ENCODE measurements at regions not wholly inside any gene's neighbourhood (a gene's known extent, or its start where the extent isn't known, plus 50 kb on each side); places are given as distances from the start of the nearest gene placed in this dataset.

GRCh38 chr5:96214442-96215197, 218.4 kb downstream of the PCSK1 start:
- DNase-seq (ENCODE audit: extremely low spot score), result no peak
- no peak for TF ChIP-seq CTCF (IDR thresholded peaks at IDR 0.05; ENCODE audit: control extremely low read depth, extremely low read depth, low read depth, missing control alignments)
- POLR2A ChIA-PET, result no interaction called here
- CTCF ChIA-PET, result interaction anchor here (4.7 kb wide), 1 partner anchor 11 kb away, joined by 24 read pairs; no protein-coding TSS in a partner anchor

DNA sequence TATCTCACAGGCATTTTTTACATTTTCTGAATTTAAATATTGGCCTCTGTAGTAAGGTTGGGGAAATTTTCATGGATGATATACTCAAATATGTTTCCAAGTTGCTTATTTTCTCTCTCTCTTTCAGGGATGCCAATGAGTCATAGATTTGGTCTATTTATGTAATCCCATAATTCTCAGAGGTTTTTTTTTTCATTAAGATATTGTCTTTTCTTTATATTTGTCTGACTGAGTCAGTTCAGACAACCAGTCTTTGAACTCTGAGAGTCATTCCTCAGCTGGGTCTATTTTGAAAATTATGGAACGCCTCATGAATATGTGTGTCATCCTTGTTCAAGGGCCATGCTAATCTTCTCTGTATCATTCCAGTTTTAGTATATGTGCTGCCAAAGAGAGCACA, 223.2 kb downstream of the PCSK1 start:
- DNase-seq (ENCODE audit: extremely low spot score), result no peak
- TF ChIP-seq CTCF (IDR thresholded peaks at IDR 0.05; ENCODE audit: control extremely low read depth, extremely low read depth, low read depth, missing control alignments), result no peak
- ChIA-PET CTCF (no interaction called here), POLR2A (no interaction called here)

DNA sequence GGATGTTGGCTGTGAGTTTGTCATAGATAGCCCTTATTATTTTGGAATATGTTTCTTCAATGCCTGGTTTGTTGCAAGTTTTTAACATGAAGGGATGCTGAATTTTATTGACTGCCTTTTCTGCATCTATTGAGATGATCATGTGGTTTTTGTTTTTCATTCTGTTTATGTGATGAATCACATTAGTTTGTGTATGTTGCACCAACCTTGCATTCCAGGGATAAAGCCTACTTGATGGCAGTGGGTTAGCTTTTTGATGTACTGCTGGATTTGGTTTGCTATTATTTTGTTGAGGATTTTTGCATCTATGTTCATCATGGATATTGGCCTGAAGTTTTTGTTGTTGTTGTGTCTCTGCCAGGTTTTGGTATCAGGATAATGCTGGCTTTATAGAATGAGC, 225.6 kb downstream of the PCSK1 start:
- TF ChIP-seq CTCF (IDR thresholded peaks at IDR 0.05; ENCODE audit: control extremely low read depth, extremely low read depth, low read depth, missing control alignments), result no peak
- no peak for DNase-seq (ENCODE audit: extremely low spot score)
- POLR2A ChIA-PET, result no interaction called here
- CTCF ChIA-PET, result interaction anchor here (1.0 kb wide), 1 partner anchor 14 kb away, joined by 4 read pairs; no protein-coding TSS in a partner anchor

DNA sequence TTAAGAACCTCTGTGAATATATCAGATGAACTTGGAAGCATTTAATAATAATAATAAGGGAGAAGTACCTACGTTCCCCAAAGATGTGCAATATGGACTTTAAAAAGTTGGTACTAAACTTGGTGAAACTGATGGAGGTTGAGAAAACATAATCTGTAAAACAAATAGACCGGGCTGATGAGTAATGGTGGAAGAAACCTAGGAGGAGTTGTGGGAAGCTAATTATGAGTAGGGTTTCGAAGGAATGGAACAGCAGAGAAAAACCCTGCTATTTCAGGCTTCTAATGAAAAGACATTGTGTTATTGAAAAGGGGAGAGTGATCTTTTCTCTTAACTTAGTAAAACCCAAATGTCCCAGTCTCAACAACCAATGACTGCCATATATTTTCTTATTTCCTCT, 229.3 kb downstream of the PCSK1 start:
- ChIA-PET POLR2A (no interaction called here), CTCF (interaction anchor here (1.0 to 1.9 kb wide), 5 partner anchors 8 to 35 kb away, joined by 3 to 5 read pairs (median 3); no protein-coding TSS in a partner anchor)
- no peak for TF ChIP-seq CTCF (IDR thresholded peaks at IDR 0.05; ENCODE audit: control extremely low read depth, extremely low read depth, low read depth, missing control alignments)
- DNase-seq (ENCODE audit: extremely low spot score), result no peak

- TF ChIP-seq CTCF (IDR thresholded peaks at IDR 0.05; ENCODE audit: control extremely low read depth, extremely low read depth, low read depth, missing control alignments), result no peak
- ChIA-PET CTCF (interaction anchor here (2.6 kb wide), 1 partner anchor 21 kb away, joined by 7 read pairs; no protein-coding TSS in a partner anchor), POLR2A (no interaction called here)
- DNase-seq (ENCODE audit: extremely low spot score), result no peak
Observed at GRCh38 chr5:96201503-96201902, 231.5 kb downstream of the PCSK1 start.

DNA sequence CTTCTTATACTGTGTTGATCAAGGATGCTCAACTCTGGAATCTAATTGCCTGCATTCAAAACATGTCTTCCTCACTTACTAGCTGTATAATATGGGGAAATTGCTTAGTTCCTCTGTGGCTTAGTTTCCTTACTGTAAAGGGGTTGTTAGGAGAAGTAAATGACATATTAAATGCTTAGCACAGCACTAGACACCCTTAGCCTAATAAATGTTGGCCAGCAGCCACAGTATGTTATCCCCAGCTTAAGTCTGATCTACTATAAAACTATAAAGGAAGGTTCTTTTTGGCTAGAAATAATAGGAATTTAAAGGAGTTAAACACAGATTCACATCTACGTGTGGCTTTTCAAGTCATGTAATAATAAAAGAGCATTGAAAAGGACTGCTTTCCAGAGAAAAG, 232.4 kb downstream of the PCSK1 start:
- DNase-seq (ENCODE audit: extremely low spot score), result no peak
- no peak for TF ChIP-seq CTCF (IDR thresholded peaks at IDR 0.05; ENCODE audit: control extremely low read depth, extremely low read depth, low read depth, missing control alignments)
- ChIA-PET CTCF (interaction anchor here (0.8 to 3.2 kb wide), 3 partner anchors 14 to 50 kb away, joined by 3 to 10 read pairs (median 7); no protein-coding TSS in a partner anchor), POLR2A (no interaction called here)
